GM23248 (cell line): ENCODE measurements at regions not wholly inside any gene's neighbourhood (a gene's known extent, or its start where the extent isn't known, plus 50 kb on each side); places are given as distances from the start of the nearest gene placed in this dataset.
A peak's percentile ranks its signal among the peaks of the same experiment; 100 is the strongest.
"Not testable (repeated sequence)": the region's sequence is repeated elsewhere in the genome, so short reads cannot be mapped to it uniquely, and the experiment has no call there.

Experiments used
- DNase-seq: peaks from one replicate; pipeline ENCODE4 v3.0.0-alpha.2; 2015
- H2AFZ ChIP-seq: fragments of 200-600 bp; sonication (generic); 2 replicates; pipeline ENCODE4 v1.6.1; 2016; ENCODE audit warnings: antibody characterized with exemption
- H3F3A ChIP-seq: fragments of 200-600 bp; sonication (generic); 2 replicates; pipeline ENCODE4 v1.6.1; 2016; ENCODE audit warnings: mild to moderate bottlenecking, antibody characterized with exemption, mixed run types; ENCODE audit not compliant: insufficient read depth
- H3K27ac ChIP-seq: fragments of 200-600 bp; sonication (generic); 2 replicates; pipeline ENCODE4 v1.5.1; 2016; ENCODE audit warnings: mild to moderate bottlenecking
- H3K27me3 ChIP-seq: fragments of 200-600 bp; sonication (generic); replicated peaks from 2 replicates; pipeline ENCODE4 v1.6.1; 2016; ENCODE audit warnings: mild to moderate bottlenecking; ENCODE audit not compliant: insufficient read depth
- H3K36me3 ChIP-seq: fragments of 200-600 bp; sonication (generic); 2 replicates; pipeline ENCODE4 v1.6.1; 2016; ENCODE audit warnings: low read depth, mild to moderate bottlenecking
- H3K4me1 ChIP-seq: fragments of 200-600 bp; sonication (generic); 2 replicates; pipeline ENCODE4 v1.6.1; 2016; ENCODE audit warnings: mild to moderate bottlenecking; ENCODE audit not compliant: insufficient read depth
- H3K4me2 ChIP-seq: fragments of 200-600 bp; sonication (generic); one replicate; pipeline ENCODE4 v1.6.1; 2016; ENCODE audit warnings: mild to moderate bottlenecking; ENCODE audit not compliant: unreplicated experiment
- H3K4me3 ChIP-seq: fragments of 200-600 bp; sonication (generic); 2 replicates; pipeline ENCODE4 v1.5.1; 2016; ENCODE audit warnings: mild to moderate bottlenecking
- H3K79me2 ChIP-seq: fragments of 200-600 bp; sonication (generic); 2 replicates; pipeline ENCODE4 v1.6.1; 2016; ENCODE audit warnings: mild to moderate bottlenecking; ENCODE audit not compliant: insufficient read depth
- H3K9ac ChIP-seq: fragments of 200-600 bp; sonication (generic); 2 replicates; pipeline ENCODE4 v1.6.1; 2016; ENCODE audit warnings: mild to moderate bottlenecking
- H3K9me2 ChIP-seq: fragments of 200-600 bp; sonication (generic); 2 replicates; pipeline ENCODE4 v1.6.1; 2016; ENCODE audit warnings: mixed run types, mild to moderate bottlenecking, moderate library complexity; ENCODE audit not compliant: insufficient read depth
- H3K9me3 ChIP-seq: fragments of 200-600 bp; sonication (generic); one replicate; pipeline ENCODE4 v1.6.1; 2017; ENCODE audit warnings: low read depth
- H4K20me1 ChIP-seq: fragments of 200-600 bp; sonication (generic); 2 replicates; pipeline ENCODE4 v1.6.0; 2016; ENCODE audit not compliant: insufficient read depth
- EZH2 ChIP-seq: fragments of 200-600 bp; sonication (generic); IDR thresholded peaks from 2 replicates; pipeline ENCODE4 v1.6.1; 2018; ENCODE audit warnings: antibody characterized with exemption, mild to moderate bottlenecking; ENCODE audit not compliant: insufficient read depth, poor library complexity, severe bottlenecking
- EZH2phosphoT487 ChIP-seq: fragments of 200-600 bp; sonication (generic); IDR thresholded peaks from 2 replicates; pipeline ENCODE4 v1.6.1; 2018; ENCODE audit warnings: antibody characterized with exemption, moderate library complexity, mild to moderate bottlenecking, low read depth; ENCODE audit not compliant: insufficient read depth
- WGBS, 2 experiments: methylation state at CpG; one replicate each; pipeline ENCODE4 v1.1.6; 2015 to 2017; ENCODE audit warnings: low lambda C conversion rate in 2 of 2, low coverage in 1 of 2; ENCODE audit errors: missing lambda C conversion rate in 2 of 2; 5-methylcytosine and 5-hydroxymethylcytosine counted together
- in situ Hi-C: fragments of 300-500 bp; cut with MboI; formaldehyde crosslinking; loops from 2 replicates; pipeline ENCODE4 v1.15.0; 2020

DNA sequence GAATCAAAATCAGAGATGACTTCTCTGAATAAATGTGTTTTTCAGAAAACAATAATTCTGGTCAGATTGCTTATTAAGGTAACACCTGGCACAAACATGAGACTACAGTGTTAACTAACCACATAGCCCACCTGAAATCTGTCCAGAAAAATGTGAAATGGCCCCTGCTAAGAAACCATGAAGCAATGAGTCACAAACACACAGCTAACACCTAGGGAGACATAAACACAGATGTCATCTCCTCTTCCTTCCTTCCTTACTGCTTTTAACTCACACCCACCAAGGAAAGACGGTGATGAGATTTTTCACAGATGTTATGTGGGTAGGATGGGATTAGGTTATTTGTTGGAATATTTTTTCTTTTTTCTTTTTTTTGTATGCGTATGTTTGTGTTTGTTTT lies 315.0 kb upstream of the STAC start:
- H3K27ac ChIP-seq: no peak overlapping the region
- in situ Hi-C loops: no loop called here
- no peaks in the 10 kb centered on the region for H3K9me3 ChIP-seq
- 67 to 69% methylated on average over 2 of the region's 2 CpGs for WGBS, 2 experiments
- no peaks in the 10 kb centered on the region for H4K20me1 ChIP-seq
- 0 out of 2 replicates have a peak, but pooled peaks cover 7% of the 10 kb centered on the region for H3K4me1 ChIP-seq
- H3K36me3 ChIP-seq: no peaks in the 10 kb centered on the region
- H3K9me2 ChIP-seq: no peaks in the 10 kb centered on the region; the same call in 1 of the 2 replicates
- no peaks in the 10 kb centered on the region for H3K79me2 ChIP-seq
- H3K4me2 ChIP-seq: no peak overlapping the region
- H3K4me3 ChIP-seq: no peak overlapping the region
- no peaks in the 10 kb centered on the region for H3F3A ChIP-seq
- DNase-seq: no peak
- TF ChIP-seq EZH2phosphoT487: no peak
- no peak for TF ChIP-seq EZH2
- no peak overlapping the region for H2AFZ ChIP-seq
- no peak overlapping the region for H3K9ac ChIP-seq
- H3K27me3 ChIP-seq: no peaks in the 10 kb centered on the region

DNA sequence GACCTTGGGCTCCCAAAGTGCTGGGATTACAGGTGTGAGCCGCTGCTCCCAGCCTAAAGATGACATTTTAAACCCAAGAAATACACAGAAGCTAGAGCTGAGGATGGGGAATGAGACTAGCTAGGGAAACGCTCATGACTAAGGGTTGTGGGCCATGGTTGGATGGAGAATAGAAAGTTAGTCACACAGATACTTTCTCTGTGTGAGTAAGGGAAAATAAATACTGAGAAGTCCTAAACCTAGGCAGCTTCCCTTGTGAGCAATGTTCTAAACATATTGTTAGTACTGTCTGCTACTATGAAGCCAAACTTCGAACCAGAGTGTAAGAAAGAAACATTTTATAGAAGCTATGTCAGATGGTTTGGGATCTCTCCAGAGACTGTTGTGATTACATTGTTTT lies 304.8 kb upstream of the STAC start:
- Histone ChIP-seq H3K27ac (no peak overlapping the region), H3K4me2 (no peak overlapping the region), H4K20me1 (no peaks in the 10 kb centered on the region), H3K4me1 (no peaks in the 10 kb centered on the region), H3K79me2 (no peaks in the 10 kb centered on the region), H3F3A (no peaks in the 10 kb centered on the region), H3K9me2 (no peaks in the 10 kb centered on the region), H3K4me3 (no peak overlapping the region), H3K9me3 (no peaks in the 10 kb centered on the region), H3K27me3 (no peaks in the 10 kb centered on the region), H3K36me3 (no peaks in the 10 kb centered on the region), H2AFZ (no peak overlapping the region), H3K9ac (no peak overlapping the region)
- TF ChIP-seq EZH2 (no peak), EZH2phosphoT487 (no peak)
- peak; percentile 53 for DNase-seq
- in situ Hi-C loops: no loop called here
- 7 to 21% methylated on average over 3 of the region's 3 CpGs for WGBS, 2 experiments

DNA sequence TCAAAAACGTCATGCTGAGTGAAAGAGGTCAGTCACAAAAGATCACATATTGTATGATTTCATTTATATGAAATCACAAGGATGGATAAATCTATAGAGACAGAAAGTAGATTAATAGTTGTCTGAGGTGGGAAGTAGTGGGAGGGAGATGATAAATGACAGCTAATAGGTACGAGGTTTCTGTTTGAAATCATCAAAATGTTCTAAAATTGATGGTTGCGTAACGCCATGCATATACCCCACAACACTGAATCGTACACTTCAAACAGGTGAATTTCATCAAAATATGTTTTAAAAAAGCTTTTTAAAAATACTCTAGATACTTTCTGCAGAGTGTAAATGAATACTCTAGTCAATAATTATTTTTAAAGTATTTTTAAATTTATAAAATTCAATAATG lies 303.0 kb upstream of the STAC start:
- Histone ChIP-seq H2AFZ (no peak overlapping the region), H3K79me2 (no peaks in the 10 kb centered on the region), H4K20me1 (no peaks in the 10 kb centered on the region), H3K4me3 (no peak overlapping the region), H3K4me1 (no peaks in the 10 kb centered on the region), H3K9me2 (no peaks in the 10 kb centered on the region), H3K9ac (no peak overlapping the region), H3K4me2 (no peak overlapping the region), H3F3A (no peaks in the 10 kb centered on the region), H3K27ac (no peak overlapping the region), H3K27me3 (no peaks in the 10 kb centered on the region), H3K9me3 (no peaks in the 10 kb centered on the region), H3K36me3 (no peaks in the 10 kb centered on the region)
- TF ChIP-seq EZH2phosphoT487 (no peak), EZH2 (no peak)
- no peak for DNase-seq
- in situ Hi-C loops: no loop called here
- 51 to 58% methylated on average over 5 of the region's 5 CpGs for WGBS, 2 experiments

DNA sequence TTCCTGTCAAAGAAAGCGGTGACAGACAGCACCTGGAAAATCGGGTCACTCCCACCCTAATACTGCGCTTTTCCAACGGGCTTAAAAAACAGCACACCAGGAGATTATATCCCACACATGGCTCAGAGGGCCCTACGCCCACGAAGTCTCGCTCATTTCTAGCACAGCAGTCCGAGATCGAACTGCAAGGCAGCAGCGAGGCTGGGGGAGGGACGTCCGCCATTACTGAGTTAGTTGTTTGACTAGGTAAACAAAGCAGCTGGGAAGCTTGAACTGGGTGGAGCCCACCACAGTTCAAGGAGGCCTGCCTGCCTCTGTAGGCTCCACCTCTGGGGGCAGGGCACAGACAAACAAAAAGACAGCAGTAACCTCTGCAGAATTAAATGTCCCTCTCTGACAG lies 297.3 kb upstream of the STAC start:
- H3K9me2 ChIP-seq, DNase-seq, H3K9me3 ChIP-seq, H3K27ac ChIP-seq, H3K9ac ChIP-seq, H3K27me3 ChIP-seq, H2AFZ ChIP-seq, H3K4me3 ChIP-seq, in situ Hi-C loops, H3K4me2 ChIP-seq, H3K79me2 ChIP-seq, H3K4me1 ChIP-seq, H3K36me3 ChIP-seq, H4K20me1 ChIP-seq, H3F3A ChIP-seq: not testable (repeated sequence)
- 58 to 65% methylated on average over 12 of the region's 12 CpGs for WGBS, 2 experiments

DNA sequence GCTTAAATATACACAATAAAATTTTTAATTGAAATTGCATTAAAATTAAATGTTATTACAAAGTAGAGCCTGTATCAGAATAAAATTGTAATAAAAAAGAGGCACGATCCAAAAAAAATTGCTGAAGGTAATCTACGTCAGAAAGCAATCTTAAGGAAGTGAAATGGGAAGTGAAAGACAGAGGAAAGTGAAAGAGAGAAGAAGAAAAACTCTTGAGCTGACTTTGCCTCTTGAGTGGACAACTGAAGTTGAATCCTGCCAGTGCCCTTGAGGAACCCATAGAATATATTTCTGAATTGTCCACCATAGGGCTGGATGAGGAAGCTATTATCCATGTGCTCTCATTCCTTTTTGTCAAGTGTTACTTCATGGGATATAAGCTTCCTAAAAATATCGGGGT lies 285.1 kb upstream of the STAC start:
- Histone ChIP-seq H3K36me3 (no peaks in the 10 kb centered on the region), H3F3A (no peaks in the 10 kb centered on the region), H3K27me3 (no peaks in the 10 kb centered on the region), H3K4me2 (no peak overlapping the region), H4K20me1 (no peaks in the 10 kb centered on the region; the same call in 1 of the 2 replicates), H2AFZ (no peak overlapping the region), H3K4me1 (no peaks in the 10 kb centered on the region), H3K79me2 (no peaks in the 10 kb centered on the region), H3K27ac (no peak overlapping the region), H3K9me2 (no peaks in the 10 kb centered on the region), H3K9ac (no peak overlapping the region), H3K4me3 (no peak overlapping the region), H3K9me3 (no peaks in the 10 kb centered on the region)
- WGBS, 2 experiments: 48 to 63% methylated on average over 3 of the region's 3 CpGs
- no peak for TF ChIP-seq EZH2phosphoT487
- no peak for TF ChIP-seq EZH2
- in situ Hi-C loops: no loop called here
- DNase-seq: no peak
